ENCODE measurements at regions not wholly inside any gene's neighbourhood (a gene's known extent, or its start where the extent isn't known, plus 50 kb on each side); places are given as distances from the start of the nearest gene placed in this dataset.

DNA sequence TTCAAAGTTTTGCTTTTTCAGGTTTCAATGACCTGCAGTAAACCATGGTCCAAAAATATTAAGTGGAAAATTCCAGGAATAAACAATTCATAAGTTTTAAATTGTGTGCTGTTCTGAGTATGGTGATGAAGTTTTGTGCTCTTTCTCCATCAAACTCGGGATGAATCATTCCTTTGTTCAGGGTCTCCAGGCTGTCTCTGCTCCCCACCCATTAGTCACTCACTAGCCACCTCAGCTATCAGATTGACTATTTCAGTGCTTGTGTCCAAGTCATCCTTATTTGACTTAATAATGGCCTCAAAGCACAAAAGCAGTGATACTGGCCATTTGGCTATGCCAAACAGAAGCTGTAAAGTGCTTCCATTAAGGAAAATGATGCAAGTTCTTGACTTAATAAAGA, 1140.4 kb downstream of the EFNB2 start:
- Histone ChIP-seq H3K4me3 (no peak overlapping the region), H3K27me3 (no peaks in the 10 kb centered on the region), H3K9me3 (ENCODE audit: low read depth) (no peaks in the 10 kb centered on the region), H3K36me3 (no peaks in the 10 kb centered on the region), H3K4me1 (ENCODE audit: low read depth) (no peaks in the 10 kb centered on the region), H3K27ac (no peak overlapping the region)
- DNase-seq (ENCODE audit: low read depth in 1 of 2, low spot score in 1 of 2), result no peak
- no peak for TF ChIP-seq CTCF (IDR thresholded peaks at IDR 0.05; ENCODE audit: low read depth, low read length)

DNA sequence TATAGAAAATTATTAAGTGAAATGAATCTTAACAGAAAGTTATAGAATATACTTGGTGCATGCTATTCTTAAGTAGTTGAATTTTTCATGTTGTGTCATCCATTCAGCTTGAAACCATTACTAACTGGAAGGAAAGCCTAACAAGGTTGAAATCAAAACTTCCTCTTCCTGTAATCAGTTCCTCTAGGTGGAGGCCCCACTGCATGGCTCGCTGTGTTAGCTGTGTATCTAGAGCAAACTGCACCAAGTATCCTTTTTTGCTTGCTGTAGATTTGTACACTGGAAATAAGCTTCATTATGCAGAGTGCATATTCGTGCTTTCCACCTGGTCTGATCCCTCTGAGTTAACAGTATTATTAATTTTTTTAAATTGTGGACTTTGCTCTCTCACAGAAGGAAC, 1146.1 kb downstream of the EFNB2 start:
- Histone ChIP-seq H3K9me3 (ENCODE audit: low read depth) (no peaks in the 10 kb centered on the region), H3K4me1 (ENCODE audit: low read depth) (no peaks in the 10 kb centered on the region), H3K36me3 (no peaks in the 10 kb centered on the region), H3K27ac (no peak overlapping the region), H3K4me3 (no peak overlapping the region), H3K27me3 (no peaks in the 10 kb centered on the region)
- no peak for TF ChIP-seq CTCF (IDR thresholded peaks at IDR 0.05; ENCODE audit: low read depth, low read length)
- DNase-seq (ENCODE audit: low read depth in 1 of 2, low spot score in 1 of 2), result no peak

GRCh38 chr13:105377452-105377851, 1158.0 kb downstream of the EFNB2 start:
- Histone ChIP-seq H3K9me3 (ENCODE audit: low read depth) (no peaks in the 10 kb centered on the region), H3K27ac (no peak overlapping the region), H3K27me3 (no peaks in the 10 kb centered on the region), H3K4me1 (ENCODE audit: low read depth) (peaks cover 5% of the 10 kb centered on the region), H3K4me3 (no peak overlapping the region), H3K36me3 (no peaks in the 10 kb centered on the region)
- DNase-seq (ENCODE audit: low read depth in 1 of 2, low spot score in 1 of 2), result no peak
- no peak for TF ChIP-seq CTCF (IDR thresholded peaks at IDR 0.05; ENCODE audit: low read depth, low read length)

DNA sequence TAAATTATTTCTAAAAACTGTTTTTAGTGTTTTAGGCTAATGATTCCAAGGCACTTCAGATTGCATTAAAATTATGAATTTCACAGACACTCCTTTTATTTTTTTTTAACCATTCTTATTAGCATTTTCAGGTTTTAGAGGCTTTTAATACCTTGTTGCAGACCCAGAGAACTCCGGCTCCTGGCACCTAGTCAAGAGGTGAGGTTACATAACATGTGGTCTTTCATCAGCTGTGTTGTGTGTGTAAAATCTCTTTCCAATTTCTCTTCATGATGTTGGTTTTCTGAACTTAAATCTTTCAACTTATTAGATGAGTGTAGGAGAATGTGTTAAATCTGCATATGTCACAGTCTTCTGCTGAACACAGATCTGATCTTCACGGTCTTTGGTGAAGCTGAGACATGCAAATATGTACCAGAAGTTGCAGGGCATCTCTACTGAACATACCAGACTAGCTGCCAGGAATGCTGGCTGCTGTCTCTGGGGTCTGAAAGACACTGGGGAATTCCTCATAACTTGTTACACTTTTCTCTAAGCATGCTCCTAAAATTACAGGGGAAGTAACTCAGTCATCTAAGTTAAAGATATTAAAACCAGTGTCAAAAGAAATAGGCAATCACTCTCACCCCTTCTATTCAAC, 1165.3 kb downstream of the EFNB2 start:
- H3K4me3 ChIP-seq, result no peak overlapping the region
- no peak overlapping the region for H3K27ac ChIP-seq
- no peaks in the 10 kb centered on the region for H3K27me3 ChIP-seq
- H3K4me1 ChIP-seq (ENCODE audit: low read depth), result no peaks in the 10 kb centered on the region
- no peaks in the 10 kb centered on the region for H3K36me3 ChIP-seq
- H3K9me3 ChIP-seq (ENCODE audit: low read depth), result no peaks in the 10 kb centered on the region
- DNase-seq (ENCODE audit: low read depth in 1 of 2, low spot score in 1 of 2), result peak in 1 of 2 donors; percentile 8
- TF ChIP-seq CTCF (IDR thresholded peaks at IDR 0.05; ENCODE audit: low read depth, low read length), result no peak

- no peak for TF ChIP-seq CTCF (IDR thresholded peaks at IDR 0.05; ENCODE audit: low read depth, low read length)
- Histone ChIP-seq H3K4me1 (ENCODE audit: low read depth) (no peaks in the 10 kb centered on the region), H3K9me3 (ENCODE audit: low read depth) (no peaks in the 10 kb centered on the region), H3K27me3 (no peaks in the 10 kb centered on the region), H3K4me3 (no peak overlapping the region), H3K36me3 (no peaks in the 10 kb centered on the region), H3K27ac (no peak overlapping the region)
- DNase-seq (ENCODE audit: low read depth in 1 of 2, low spot score in 1 of 2), result no peak
Observed at GRCh38 chr13:105368781-105369180, 1166.7 kb downstream of the EFNB2 start.

All from cardiac muscle cell (in vitro differentiated cells and primary cell).